ENCODE measurements at regions not wholly inside any gene's neighbourhood (a gene's known extent, or its start where the extent isn't known, plus 50 kb on each side); places are given as distances from the start of the nearest gene placed in this dataset.

- 89 to 90% methylated on average over 3 of the region's 3 CpGs for WGBS, 2 donors
Measured at GRCh38 chr2:144085016-144085415, 434.9 kb downstream of the ZEB2 start.

GRCh38 chr2:144084114-144084661 lies 435.7 kb downstream of the ZEB2 start:
- intact Hi-C loops (cut with DNase I): no loop called here
- DNase-seq: no peak
- Histone ChIP-seq H3K27me3 (no peaks in the 10 kb centered on the region), H3K4me3 (no peak overlapping the region), H3K27ac (no peak overlapping the region), H3K4me1 (no peaks in the 10 kb centered on the region), H3K9me3 (no peaks in the 10 kb centered on the region), H3K36me3 (replicated peaks in 1 of 2; ENCODE audit: insufficient read depth in 1 of 2, low read depth in 2 of 2) (no peaks in the 10 kb centered on the region)
- no peak for ATAC-seq
- no peak for TF ChIP-seq CTCF (IDR thresholded peaks at IDR 0.05)
- TF ChIP-seq POLR2A (IDR thresholded peaks at IDR 0.05): no peak
- 78 to 80% methylated on average over 2 of the region's 2 CpGs for WGBS, 2 donors

More at GRCh38 chr2:144085016-144085415, 434.9 kb downstream of the ZEB2 start:
- Histone ChIP-seq H3K27ac (no peak overlapping the region), H3K36me3 (replicated peaks in 1 of 2; ENCODE audit: insufficient read depth in 1 of 2, low read depth in 2 of 2) (no peaks in the 10 kb centered on the region), H3K4me3 (no peak overlapping the region), H3K9me3 (no peaks in the 10 kb centered on the region), H3K4me1 (no peaks in the 10 kb centered on the region), H3K27me3 (no peaks in the 10 kb centered on the region)
- ATAC-seq (no peak), DNase-seq (no peak)
- intact Hi-C loops (cut with DNase I): no loop called here
- TF ChIP-seq POLR2A (IDR thresholded peaks at IDR 0.05) (no peak), CTCF (IDR thresholded peaks at IDR 0.05) (no peak)

GRCh38 chr2:144083211-144083610 lies 436.7 kb downstream of the ZEB2 start:
- intact Hi-C loops (cut with DNase I): no loop called here
- Histone ChIP-seq H3K27me3 (no peaks in the 10 kb centered on the region), H3K27ac (no peak overlapping the region), H3K4me1 (no peaks in the 10 kb centered on the region), H3K4me3 (no peak overlapping the region), H3K9me3 (no peaks in the 10 kb centered on the region), H3K36me3 (replicated peaks in 1 of 2; ENCODE audit: insufficient read depth in 1 of 2, low read depth in 2 of 2) (no peaks in the 10 kb centered on the region)
- TF ChIP-seq POLR2A (IDR thresholded peaks at IDR 0.05) (no peak), CTCF (IDR thresholded peaks at IDR 0.05) (no peak)
- DNase-seq (no peak), ATAC-seq (no peak)
- 92 to 100% methylated on average over 1 of the region's 1 CpG for WGBS, 2 donors

GRCh38 chr2:144082777-144083176 lies 437.1 kb downstream of the ZEB2 start:
- 95 to 98% methylated on average over 3 of the region's 3 CpGs for WGBS, 2 donors

More at GRCh38 chr2:144082777-144083176, 437.1 kb downstream of the ZEB2 start:
- ATAC-seq: no peak
- Histone ChIP-seq H3K36me3 (replicated peaks in 1 of 2; ENCODE audit: insufficient read depth in 1 of 2, low read depth in 2 of 2) (no peaks in the 10 kb centered on the region), H3K27ac (no peak overlapping the region), H3K27me3 (no peaks in the 10 kb centered on the region), H3K9me3 (no peaks in the 10 kb centered on the region), H3K4me1 (no peaks in the 10 kb centered on the region), H3K4me3 (no peak overlapping the region)
- no peak for DNase-seq
- TF ChIP-seq CTCF (IDR thresholded peaks at IDR 0.05) (no peak), POLR2A (IDR thresholded peaks at IDR 0.05) (no peak)
- intact Hi-C loops (cut with DNase I): no loop called here
